ENCODE measurements at regions not wholly inside any gene's neighbourhood (a gene's known extent, or its start where the extent isn't known, plus 50 kb on each side); places are given as distances from the start of the nearest gene placed in this dataset.

GRCh38 chr12:25859976-25860375, 98.5 kb upstream of the RASSF8 start:
- Histone ChIP-seq H3K4me1 (no peaks in the 10 kb centered on the region), H3K9me3 (no peaks in the 10 kb centered on the region), H3K27ac (no peak overlapping the region), H3K4me3 (no peak overlapping the region), H3K36me3 (no peaks in the 10 kb centered on the region), H3K27me3 (no peaks in the 10 kb centered on the region)
- no peak for TF ChIP-seq CTCF (IDR thresholded peaks at IDR 0.05)
- no peak for DNase-seq
- intact Hi-C loops (cut with DNase I; ENCODE audit: low total_unique reads): no loop called here

- H3K27me3 ChIP-seq: no peaks in the 10 kb centered on the region
- DNase-seq: no peak
- intact Hi-C loops (cut with DNase I; ENCODE audit: low total_unique reads): no loop called here
- no peak for TF ChIP-seq CTCF (IDR thresholded peaks at IDR 0.05)
- no peaks in the 10 kb centered on the region for H3K36me3 ChIP-seq
- H3K4me1 ChIP-seq: no peaks in the 10 kb centered on the region
- H3K27ac ChIP-seq: no peak overlapping the region
- no peaks in the 10 kb centered on the region for H3K9me3 ChIP-seq
- H3K4me3 ChIP-seq: no peak overlapping the region
Observed at GRCh38 chr12:25861226-25861625, 97.3 kb upstream of the RASSF8 start.

GRCh38 chr12:25864306-25865276, 93.9 kb upstream of the RASSF8 start:
- Histone ChIP-seq H3K36me3 (no peaks in the 10 kb centered on the region), H3K27ac (no peak overlapping the region), H3K9me3 (peaks cover 0 to 5% (median 0%) of the 10 kb centered on the region in 3 donors), H3K4me3 (no peak overlapping the region), H3K4me1 (no peaks in the 10 kb centered on the region), H3K27me3 (no peaks in the 10 kb centered on the region)
- no peak for TF ChIP-seq CTCF (IDR thresholded peaks at IDR 0.05)
- no peak for DNase-seq
- intact Hi-C loops (cut with DNase I; ENCODE audit: low total_unique reads): no loop called here

- Histone ChIP-seq H3K4me3 (no peak overlapping the region), H3K9me3 (peaks cover 0 to 5% (median 0%) of the 10 kb centered on the region in 3 donors), H3K27me3 (no peaks in the 10 kb centered on the region), H3K36me3 (no peaks in the 10 kb centered on the region), H3K4me1 (no peaks in the 10 kb centered on the region), H3K27ac (no peak overlapping the region)
- no peak for DNase-seq
- intact Hi-C loops (cut with DNase I; ENCODE audit: low total_unique reads): no loop called here
- TF ChIP-seq CTCF (IDR thresholded peaks at IDR 0.05): no peak
Observed at GRCh38 chr12:25866586-25867378, 91.7 kb upstream of the RASSF8 start.

DNA sequence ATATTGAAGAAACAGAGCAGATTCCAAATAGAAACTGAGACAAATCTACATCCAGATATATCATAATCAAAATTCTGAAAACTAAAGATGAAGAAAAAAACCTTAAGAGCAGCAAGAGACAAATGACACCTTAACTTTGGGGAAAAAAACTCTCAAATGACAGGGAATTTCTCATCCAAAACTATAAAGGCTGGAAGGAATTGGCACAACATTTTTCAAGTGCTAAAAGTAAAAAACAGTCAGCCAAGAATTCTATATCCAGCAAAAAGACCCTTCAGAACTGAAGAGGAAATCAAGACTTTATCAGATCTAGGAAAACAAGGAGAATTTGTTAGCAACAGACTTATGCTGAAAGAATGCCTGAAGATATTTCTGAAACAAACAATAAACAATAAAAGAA, 90.3 kb upstream of the RASSF8 start:
- intact Hi-C loops (cut with DNase I; ENCODE audit: low total_unique reads): no loop called here
- no peak for DNase-seq
- peaks cover 0 to 5% (median 0%) of the 10 kb centered on the region in 3 donors for H3K9me3 ChIP-seq
- no peak overlapping the region for H3K4me3 ChIP-seq
- TF ChIP-seq CTCF (IDR thresholded peaks at IDR 0.05): no peak
- H3K27ac ChIP-seq: no peak overlapping the region
- H3K4me1 ChIP-seq: no peaks in the 10 kb centered on the region
- no peaks in the 10 kb centered on the region for H3K27me3 ChIP-seq
- no peaks in the 10 kb centered on the region for H3K36me3 ChIP-seq

Data from tibial artery (tissue), 4 donors.